HepG2 (cell line): ENCODE measurements at regions not wholly inside any gene's neighbourhood (a gene's known extent, or its start where the extent isn't known, plus 50 kb on each side); places are given as distances from the start of the nearest gene placed in this dataset.
A peak's percentile ranks its signal among the peaks of the same experiment; 100 is the strongest.

ENCODE experiments used
- ATAC-seq: fragments of 200-7000 bp; cut with Tn5 transposase; 3 replicates; pipeline ENCODE4 v1.9.1; 2020; ENCODE audit warnings: mild to moderate bottlenecking, moderate library complexity
- BruUV-seq: library from RNA; stranded (reverse); fragments of 400-500 nt; replicated peaks from 2 replicates; lab custom pipeline; 2021; lab: Mats Ljungman, UMichigan
- CTCF ChIA-PET: fragments of 300-600 bp; formaldehyde crosslinking; extraction: SDS; loops from one replicate; lab custom pipeline; 2021; ENCODE audit warnings: low total read pairs, inconsistent platforms, low intra/inter-chr PET ratio; lab: Yijun Ruan, JAX
- POLR2A ChIA-PET: fragments of 350-600 bp; sonication (Branson Sonifier 250); formaldehyde crosslinking; loops from one replicate; lab custom pipeline; 2020; ENCODE audit warnings: antibody characterized with exemption, inconsistent platforms; lab: Yijun Ruan, JAX
- DNase-seq: peaks from one replicate; pipeline ENCODE4 v3.0.0-alpha.2; 2015; ENCODE audit warnings: low spot score
- FAIRE-seq: peaks from 3 replicates; lab custom pipeline; 2011; peaks lifted over from hg19 to GRCh38; lab: Jason Lieb, UNC
- H2AFZ ChIP-seq: one replicate; pipeline ENCODE4 v1.6.1; 2011; ENCODE audit warnings: low read length, inconsistent platforms
- H3K27ac ChIP-seq: fragments of 300-600 bp; 3 replicates; pipeline ENCODE4 v1.8.0; 2011; ENCODE audit warnings: mixed run types, mild to moderate bottlenecking, mixed read lengths, low read length, inconsistent platforms; ENCODE audit not compliant: insufficient read depth; ENCODE audit errors: extremely low read length
- H3K27me3 ChIP-seq, 2 experiments: fragments of 200-600 bp in 1 of 2; 2 replicates in 1 of 2; 3 replicates in 1 of 2; pipeline versions ENCODE4 v1.6.0 to v1.8.0; 2011; ENCODE audit warnings: low read length in 2 of 2, mild to moderate bottlenecking in 2 of 2, moderate library complexity in 2 of 2, inconsistent platforms in 1 of 2; ENCODE audit not compliant: insufficient read depth in 2 of 2, control insufficient read depth in 1 of 2
- H3K36me3 ChIP-seq, 2 experiments: fragments of 200-600 bp in 1 of 2; replicated peaks in 1 of 2; 2 replicates in 1 of 2; 3 replicates in 1 of 2; pipeline versions ENCODE4 v1.5.1 to v1.8.0; 2011; ENCODE audit warnings: low read length in 2 of 2, inconsistent platforms in 1 of 2; ENCODE audit not compliant: insufficient read depth in 2 of 2, control insufficient read depth in 1 of 2
- H3K4me1 ChIP-seq: 2 replicates; pipeline ENCODE4 v1.5.1; 2012; ENCODE audit warnings: low read length, inconsistent platforms; ENCODE audit not compliant: insufficient read depth
- H3K4me2 ChIP-seq: 2 replicates; pipeline ENCODE4 v1.6.0; 2011; ENCODE audit warnings: low read depth, low read length, inconsistent platforms
- H3K4me3 ChIP-seq, 3 experiments: fragments of 200-600 bp in 1 of 3; sonication (generic), shearing (Covaris generic) in 1 of 3; replicated peaks in 1 of 3; 2 replicates each; pipeline ENCODE4 v1.5.1; 2011 to 2016; ENCODE audit warnings: low read length in 3 of 3, inconsistent platforms in 2 of 3, low read depth in 2 of 3, mild to moderate bottlenecking in 2 of 3, control low read depth in 1 of 3, mixed read lengths in 1 of 3; ENCODE audit not compliant: insufficient read depth in 1 of 3
- H3K79me2 ChIP-seq: one replicate; pipeline ENCODE4 v1.6.1; 2011; ENCODE audit warnings: low read length, inconsistent platforms; ENCODE audit not compliant: insufficient read depth
- H3K9ac ChIP-seq: 2 replicates; pipeline ENCODE4 v1.6.0; 2011; ENCODE audit warnings: mild to moderate bottlenecking, low read depth, low read length, inconsistent platforms; ENCODE audit not compliant: insufficient read depth
- H3K9me3 ChIP-seq: 2 replicates; pipeline ENCODE4 v1.5.1; 2012; ENCODE audit warnings: mild to moderate bottlenecking, low read length
- H4K20me1 ChIP-seq: 2 replicates; pipeline ENCODE4 v1.6.0; 2011; ENCODE audit warnings: inconsistent platforms, mild to moderate bottlenecking, low read length, moderate library complexity; ENCODE audit not compliant: insufficient read depth
- BHLHE40 ChIP-seq: IDR thresholded peaks from 2 replicates; pipeline ENCODE4 v1.6.1; 2011; ENCODE audit warnings: low read length, improper control_type of control experiment
- CC2D1A ChIP-seq: sonication (generic); formaldehyde crosslinking; IDR thresholded peaks from 2 replicates; pipeline ENCODE4 v1.8.1; 2023; ENCODE audit warnings: mild to moderate bottlenecking, missing genetic modification reagents
- FOXP1 ChIP-seq, 2 experiments: fragments of 450-650 bp in 1 of 2; IDR thresholded peaks; 2 replicates each; pipeline ENCODE4 v1.6.1; 2017 to 2018; ENCODE audit warnings: antibody characterized with exemption in 1 of 2
- HDAC2 ChIP-seq: sonication (generic); formaldehyde crosslinking; IDR thresholded peaks from 2 replicates; pipeline ENCODE4 v1.4.0; 2020; ENCODE audit warnings: missing genetic modification reagents
- RXRA ChIP-seq: sonication (generic); formaldehyde crosslinking; IDR thresholded peaks from 2 replicates; pipeline ENCODE4 v1.5.1; 2020; ENCODE audit warnings: missing genetic modification reagents
- SMAD1 ChIP-seq: sonication (generic); formaldehyde crosslinking; IDR thresholded peaks from 2 replicates; pipeline ENCODE4 v1.4.0; 2020; ENCODE audit warnings: missing genetic modification reagents, low read depth, mild to moderate bottlenecking, borderline replicate concordance
- TFDP2 ChIP-seq: sonication (generic); formaldehyde crosslinking; IDR thresholded peaks from 2 replicates; pipeline ENCODE4 v1.4.0; 2020; ENCODE audit warnings: missing genetic modification reagents
- ZNF747 ChIP-seq: sonication (generic); formaldehyde crosslinking; IDR thresholded peaks from 2 replicates; pipeline ENCODE4 v1.8.1; 2023; ENCODE audit warnings: missing genetic modification reagents, mild to moderate bottlenecking, borderline replicate concordance
- ZNF766 ChIP-seq: sonication (generic); formaldehyde crosslinking; IDR thresholded peaks from 2 replicates; pipeline ENCODE4 v1.5.0; 2020; ENCODE audit warnings: missing genetic modification reagents, borderline replicate concordance
- WGBS: methylation state at CpG from one replicate; pipeline ENCODE4 v1.1.6; 2017; ENCODE audit warnings: low lambda C conversion rate; 5-methylcytosine and 5-hydroxymethylcytosine counted together
- in situ Hi-C: cut with HindIII; loops from 2 replicates; pipeline ENCODE4 v1.10.0; 2017; ENCODE audit warnings: low pct_unique_long_range_greater_than_20kb; ENCODE audit not compliant: extremely low pct_ligation_motif_present
- intact Hi-C: fragments of 100-400 bp; cut with micrococcal nuclease; formaldehyde crosslinking; loops from one replicate; pipeline ENCODE4 v1.10.0; 2022; ENCODE audit not compliant: unreplicated experiment
- TF ChIP-seq, protein P1 (sequence below): sonication (generic); formaldehyde crosslinking; IDR thresholded peaks from 2 replicates; pipeline ENCODE4 v1.4.0; 2020; ENCODE audit warnings: mild to moderate bottlenecking, missing genetic modification reagents, borderline replicate concordance

DNA sequence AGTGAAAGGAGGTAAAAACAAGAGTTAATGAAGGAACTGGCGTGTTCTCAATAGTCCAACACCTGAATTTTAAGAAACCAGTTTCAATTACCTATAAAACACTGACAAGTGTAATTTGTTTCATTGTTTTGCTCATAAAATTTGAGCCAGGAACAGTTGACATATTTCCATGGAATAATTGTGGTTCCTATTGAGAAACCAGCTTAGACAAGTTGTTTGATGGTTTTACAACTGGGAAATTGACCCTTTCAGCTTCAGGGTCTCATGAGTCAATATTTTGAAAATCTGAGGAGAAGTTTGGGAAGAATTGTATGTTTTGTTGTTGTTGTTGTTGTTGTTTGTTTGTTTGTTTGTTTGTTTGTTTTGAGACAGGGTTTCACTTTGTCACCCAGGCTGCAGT lies 69.1 kb upstream of the GADD45A start:
- ChIA-PET POLR2A (no interaction called here), CTCF (no interaction called here)
- 89% methylated on average over 1 of the region's 1 CpG for WGBS
- intact Hi-C loops (no loop called here), in situ Hi-C loops (no loop called here)
- no peaks in the 10 kb centered on the region for H3K79me2 ChIP-seq
- no peaks in the 10 kb centered on the region; the same call in 1 of the 2 replicates for H3K4me1 ChIP-seq
- TF ChIP-seq SMAD1 (CRISPR knock-in tag) = no peak
- peak; percentile 61; the same call in 1 of the 2 replicates for TF ChIP-seq FOXP1 (IDR thresholded peaks at IDR 0.05)
- no peak for TF ChIP-seq FOXP1 (CRISPR knock-in tag; IDR thresholded peaks at IDR 0.05)
- FAIRE-seq = no peak
- no peak overlapping the region for H3K4me2 ChIP-seq
- no peaks in the 10 kb centered on the region for H3K9me3 ChIP-seq
- no peak overlapping the region for H3K27ac ChIP-seq
- no peak overlapping the region for H3K9ac ChIP-seq
- ATAC-seq = no peak
- H3K4me3 ChIP-seq = no peak overlapping the region
- peaks cover 0 to 1% of the 10 kb centered on the region in 2 experiments; a peak in 1 of 5 replicates for H3K27me3 ChIP-seq
- no peak for DNase-seq
- H2AFZ ChIP-seq = no peak overlapping the region
- no TSS peak for BruUV-seq
- H3K36me3 ChIP-seq = no peaks in the 10 kb centered on the region
- H4K20me1 ChIP-seq = no peaks in the 10 kb centered on the region

DNA sequence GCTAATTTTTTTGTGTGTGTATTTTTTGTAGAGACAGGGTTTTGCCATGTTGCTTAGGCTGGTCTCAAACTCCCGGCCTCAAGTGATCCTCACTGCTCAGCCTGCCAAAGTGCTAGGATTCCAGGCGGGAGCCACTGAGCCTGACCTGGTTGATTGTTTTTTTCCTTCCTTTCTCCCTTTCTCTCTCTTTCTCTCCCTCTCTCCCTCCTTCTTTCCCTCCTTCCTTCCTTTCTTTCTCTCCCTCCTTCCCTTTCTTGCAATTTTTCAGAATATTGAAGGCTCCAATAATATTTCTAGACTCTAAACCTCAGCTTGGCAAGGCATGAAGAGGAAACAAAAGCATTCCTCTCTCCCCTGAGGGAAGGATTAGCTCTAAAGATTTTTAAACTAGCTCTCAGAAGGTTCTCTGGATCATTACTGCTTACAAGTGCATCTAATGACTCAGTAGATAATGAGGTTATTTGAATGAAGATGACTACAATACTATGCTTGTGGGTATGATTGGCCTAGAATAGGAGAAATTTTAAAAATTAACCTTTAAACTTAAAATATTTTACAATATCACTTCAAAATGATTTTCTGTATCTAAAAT lies 68.5 kb upstream of the GADD45A start:
- 96% methylated on average over 2 of the region's 2 CpGs for WGBS
- no TSS peak for BruUV-seq
- no peak overlapping the region for H2AFZ ChIP-seq
- intact Hi-C loops = no loop called here
- H3K79me2 ChIP-seq = no peaks in the 10 kb centered on the region
- no peaks in the 10 kb centered on the region for H4K20me1 ChIP-seq
- no peak for DNase-seq
- ChIA-PET CTCF (no interaction called here), POLR2A (no interaction called here)
- no peaks in the 10 kb centered on the region; the same call in 1 of the 2 replicates for H3K4me1 ChIP-seq
- no peaks in the 10 kb centered on the region for H3K27me3 ChIP-seq
- in situ Hi-C loops = no loop called here
- no peak for FAIRE-seq
- H3K36me3 ChIP-seq = no peaks in the 10 kb centered on the region
- ATAC-seq = no peak
- no peak overlapping the region for H3K27ac ChIP-seq
- H3K4me2 ChIP-seq = no peak overlapping the region
- H3K4me3 ChIP-seq = no peak overlapping the region
- no peaks in the 10 kb centered on the region for H3K9me3 ChIP-seq
- H3K9ac ChIP-seq = no peak overlapping the region
- TF ChIP-seq RXRA (CRISPR knock-in tag) (no peak), CC2D1A (CRISPR knock-in tag) (no peak), HDAC2 (no peak), BHLHE40 (no peak), ZNF766 (CRISPR knock-in tag) (no peak), ZNF747 (CRISPR knock-in tag) (no peak), TFDP2 (CRISPR knock-in tag) (no peak)
- TF ChIP-seq, protein P1, sequence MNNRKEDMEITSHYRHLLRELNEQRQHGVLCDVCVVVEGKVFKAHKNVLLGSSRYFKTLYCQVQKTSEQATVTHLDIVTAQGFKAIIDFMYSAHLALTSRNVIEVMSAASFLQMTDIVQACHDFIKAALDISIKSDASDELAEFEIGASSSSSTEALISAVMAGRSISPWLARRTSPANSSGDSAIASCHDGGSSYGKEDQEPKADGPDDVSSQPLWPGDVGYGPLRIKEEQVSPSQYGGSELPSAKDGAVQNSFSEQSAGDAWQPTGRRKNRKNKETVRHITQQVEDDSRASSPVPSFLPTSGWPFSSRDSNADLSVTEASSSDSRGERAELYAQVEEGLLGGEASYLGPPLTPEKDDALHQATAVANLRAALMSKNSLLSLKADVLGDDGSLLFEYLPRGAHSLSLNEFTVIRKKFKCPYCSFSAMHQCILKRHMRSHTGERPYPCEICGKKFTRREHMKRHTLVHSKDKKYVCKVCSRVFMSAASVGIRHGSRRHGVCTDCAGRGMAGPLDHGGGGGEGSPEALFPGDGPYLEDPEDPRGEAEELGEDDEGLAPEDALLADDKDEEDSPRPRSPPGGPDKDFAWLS (CRISPR knock-in tag) = no peak
